H9 (cell line): ENCODE measurements at regions not wholly inside any gene's neighbourhood (a gene's known extent, or its start where the extent isn't known, plus 50 kb on each side); places are given as distances from the start of the nearest gene placed in this dataset.

Experiments used
- DNase-seq: peaks from one replicate; pipeline ENCODE4 v3.0.0-alpha.2; 2017
- H2AFZ ChIP-seq: one replicate; pipeline ENCODE4 v1.6.1; 2013; ENCODE audit warnings: mild to moderate bottlenecking, low read length, control low read depth, moderate library complexity
- H2AK5ac ChIP-seq: 2 replicates; pipeline ENCODE4 v1.6.1; 2013; ENCODE audit warnings: low read length, control low read depth, mixed read lengths; ENCODE audit not compliant: insufficient read length
- H2BK120ac ChIP-seq: one replicate; pipeline ENCODE4 v1.6.1; 2013; ENCODE audit warnings: low read depth, mild to moderate bottlenecking, low read length, control low read depth, inconsistent platforms; ENCODE audit not compliant: poor library complexity, severe bottlenecking
- H2BK12ac ChIP-seq: 2 replicates; pipeline ENCODE4 v1.6.1; 2013; ENCODE audit warnings: low read length, control low read depth, mixed read lengths, low read depth; ENCODE audit not compliant: insufficient read length
- H2BK15ac ChIP-seq: 2 replicates; pipeline ENCODE4 v1.6.1; 2013; ENCODE audit warnings: low read depth, low read length, control low read depth
- H2BK20ac ChIP-seq: one replicate; pipeline ENCODE4 v1.6.1; 2013; ENCODE audit warnings: low read depth, mild to moderate bottlenecking, low read length, control low read depth, inconsistent platforms; ENCODE audit not compliant: poor library complexity, severe bottlenecking
- H2BK5ac ChIP-seq: 2 replicates; pipeline ENCODE4 v1.6.1; 2013; ENCODE audit warnings: low read length, control low read depth, mixed read lengths; ENCODE audit not compliant: insufficient read length
- H3K14ac ChIP-seq: 2 replicates; pipeline ENCODE4 v1.6.1; 2013; ENCODE audit warnings: low read length, control low read depth; ENCODE audit not compliant: insufficient read depth
- H3K18ac ChIP-seq: 2 replicates; pipeline ENCODE4 v1.6.1; 2013; ENCODE audit warnings: low read depth, mild to moderate bottlenecking, mixed read lengths, low read length, control low read depth; ENCODE audit not compliant: insufficient read length
- H3K23ac ChIP-seq: 2 replicates; pipeline ENCODE4 v1.6.1; 2013; ENCODE audit warnings: low read length, control low read depth, mixed read lengths, low read depth; ENCODE audit not compliant: insufficient read length
- H3K23me2 ChIP-seq: 2 replicates; pipeline ENCODE4 v1.6.1; 2013; ENCODE audit warnings: low read depth, mild to moderate bottlenecking, mixed read lengths, low read length, control low read depth; ENCODE audit not compliant: insufficient read length, poor library complexity, severe bottlenecking
- H3K27ac ChIP-seq: 2 replicates; pipeline ENCODE4 v1.5.1; 2013; ENCODE audit warnings: low read length, control low read depth, mixed read lengths, low read depth; ENCODE audit not compliant: insufficient read length
- H3K27me3 ChIP-seq: 2 replicates; pipeline ENCODE4 v1.6.1; 2013; ENCODE audit warnings: low read length, control low read depth, inconsistent platforms; ENCODE audit not compliant: insufficient read depth
- H3K4ac ChIP-seq: 2 replicates; pipeline ENCODE4 v1.6.1; 2013; ENCODE audit warnings: low read depth, mild to moderate bottlenecking, control low read depth, inconsistent platforms, low read length, moderate library complexity
- H3K4me1 ChIP-seq: 2 replicates; pipeline ENCODE4 v1.6.1; 2013; ENCODE audit warnings: low read length, control low read depth, inconsistent platforms; ENCODE audit not compliant: insufficient read depth
- H3K4me2 ChIP-seq: 2 replicates; pipeline ENCODE4 v1.6.1; 2013; ENCODE audit warnings: low read length, control low read depth, mixed read lengths; ENCODE audit not compliant: insufficient read length, insufficient read depth
- H3K56ac ChIP-seq: 2 replicates; pipeline ENCODE4 v1.6.1; 2013; ENCODE audit warnings: low read depth, mild to moderate bottlenecking, mixed read lengths, low read length, control low read depth; ENCODE audit not compliant: insufficient read length
- H3K79me1 ChIP-seq: 2 replicates; pipeline ENCODE4 v1.6.1; 2013; ENCODE audit warnings: low read depth, mild to moderate bottlenecking, moderate library complexity, low read length, control low read depth, inconsistent platforms; ENCODE audit not compliant: insufficient read depth, poor library complexity, severe bottlenecking
- H3K79me2 ChIP-seq: 2 replicates; pipeline ENCODE4 v1.6.1; 2013; ENCODE audit warnings: low read length, control low read depth, inconsistent platforms; ENCODE audit not compliant: insufficient read depth
- H3K9ac ChIP-seq: 2 replicates; pipeline ENCODE4 v1.6.1; 2013; ENCODE audit warnings: low read length, control low read depth, mixed read lengths; ENCODE audit not compliant: insufficient read length; ENCODE audit errors: extremely low read depth
- H3K9me3 ChIP-seq: one replicate; pipeline ENCODE4 v1.6.1; 2013; ENCODE audit warnings: low read depth, low read length, inconsistent platforms; ENCODE audit not compliant: control insufficient read depth
- H3T11ph ChIP-seq: one replicate; pipeline ENCODE4 v1.6.1; 2013; ENCODE audit warnings: mild to moderate bottlenecking, low read length, control low read depth, inconsistent platforms
- H4K20me1 ChIP-seq: one replicate; pipeline ENCODE4 v1.6.1; 2013; ENCODE audit not compliant: control insufficient read depth, insufficient read length, insufficient read depth
- H4K5ac ChIP-seq: 2 replicates; pipeline ENCODE4 v1.6.1; 2013; ENCODE audit warnings: low read depth, mild to moderate bottlenecking, mixed read lengths, low read length, control low read depth; ENCODE audit not compliant: insufficient read length
- H4K8ac ChIP-seq: replicated peaks from 2 replicates; pipeline ENCODE4 v1.6.1; 2013; ENCODE audit warnings: low read length, control low read depth, mixed read lengths, low read depth; ENCODE audit not compliant: insufficient read length
- H4K91ac ChIP-seq: 2 replicates; pipeline ENCODE4 v1.6.1; 2013; ENCODE audit warnings: low read depth, mild to moderate bottlenecking, moderate library complexity, mixed read lengths, low read length, control low read depth; ENCODE audit not compliant: insufficient read length
- H3K27ac Mint-ChIP-seq, 3 experiments: 2 replicates in 2 of 3; 3 replicates in 1 of 3; pipeline ENCODE4 v1.8.0; 2020 to 2021; ENCODE audit warnings: mixed read lengths in 3 of 3, mild to moderate bottlenecking in 1 of 3, moderate library complexity in 1 of 3
- H3K27me3 Mint-ChIP-seq: 2 replicates; pipeline ENCODE4 v1.8.0; 2021; ENCODE audit warnings: low read depth, mild to moderate bottlenecking, moderate library complexity, mixed read lengths
- H3K36me3 Mint-ChIP-seq, 3 experiments: 2 replicates in 2 of 3; 3 replicates in 1 of 3; pipeline ENCODE4 v1.8.0; 2020 to 2021; ENCODE audit warnings: low read depth in 3 of 3, mixed read lengths in 3 of 3; ENCODE audit not compliant: insufficient read depth in 1 of 3
- H3K4me1 Mint-ChIP-seq, 2 experiments: 2 replicates each; pipeline ENCODE4 v1.8.0; 2020; ENCODE audit warnings: mixed read lengths in 2 of 2
- H3K4me3 Mint-ChIP-seq, 2 experiments: 2 replicates in 1 of 2; 3 replicates in 1 of 2; pipeline ENCODE4 v1.8.0; 2020 to 2021; ENCODE audit warnings: mild to moderate bottlenecking in 2 of 2, mixed read lengths in 2 of 2, moderate library complexity in 1 of 2
- H3K9me3 Mint-ChIP-seq, 2 experiments: 2 replicates in 1 of 2; 3 replicates in 1 of 2; pipeline ENCODE4 v1.8.0; 2020; ENCODE audit warnings: mild to moderate bottlenecking in 2 of 2, mixed read lengths in 2 of 2, moderate library complexity in 1 of 2
- CTCF ChIP-seq: fragments of 200-600 bp; sonication (generic); conservative IDR thresholded peaks from 3 replicates; pipeline ENCODE4 v1.8.0; 2021; ENCODE audit warnings: antibody characterized with exemption, mild to moderate bottlenecking
- WGBS: extraction: QIAGEN DNeasy Blood & Tissue Kit; methylation state at CpG from one replicate; pipeline ENCODE4 v1.1.7; 2013; ENCODE audit warnings: missing lambda C conversion rate, low lambda C conversion rate, mixed read lengths; ENCODE audit not compliant: insufficient read length; ENCODE audit errors: extremely low coverage; 5-methylcytosine and 5-hydroxymethylcytosine counted together

GRCh38 chr6:141809901-141810300 is 322.8 kb upstream of the GJE1 start:
- no peak overlapping the region for H3K9ac ChIP-seq
- no peaks in the 10 kb centered on the region for H3K9me3 ChIP-seq
- H3K23ac ChIP-seq, result no peak overlapping the region
- no peak overlapping the region for H4K91ac ChIP-seq
- H3K79me1 ChIP-seq, result no peaks in the 10 kb centered on the region
- TF ChIP-seq CTCF, result no peak
- no peak overlapping the region for H3K14ac ChIP-seq
- no peaks in the 10 kb centered on the region for H4K20me1 ChIP-seq
- Mint-ChIP-seq H3K27ac (no peak overlapping the region), H3K4me3 (no peak overlapping the region), H3K9me3 (no peaks in the 10 kb centered on the region), H3K36me3 (no peaks in the 10 kb centered on the region), H3K27me3 (no peaks in the 10 kb centered on the region), H3K4me1 (peaks cover 11 to 16% of the 10 kb centered on the region in 2 experiments)
- no peak overlapping the region for H2BK120ac ChIP-seq
- no peak overlapping the region for H4K8ac ChIP-seq
- H3K4me1 ChIP-seq, result no peaks in the 10 kb centered on the region
- no peaks in the 10 kb centered on the region for H3K27me3 ChIP-seq
- H3T11ph ChIP-seq, result no peak overlapping the region
- no peak overlapping the region for H2AFZ ChIP-seq
- no peak overlapping the region for H3K56ac ChIP-seq
- H3K27ac ChIP-seq, result no peak overlapping the region
- no peaks in the 10 kb centered on the region for H3K23me2 ChIP-seq
- H3K79me2 ChIP-seq, result no peaks in the 10 kb centered on the region
- H2BK15ac ChIP-seq, result no peak overlapping the region
- H2BK5ac ChIP-seq, result no peak overlapping the region
- H2AK5ac ChIP-seq, result no peak overlapping the region
- no peak overlapping the region for H4K5ac ChIP-seq
- no peak for DNase-seq
- H2BK12ac ChIP-seq, result no peak overlapping the region
- WGBS, result no CpG with 5 or more reads among the region's 2 CpGs
- no peak overlapping the region for H3K18ac ChIP-seq
- no peak overlapping the region for H3K4me2 ChIP-seq
- H3K4ac ChIP-seq, result no peak overlapping the region
- no peak overlapping the region for H2BK20ac ChIP-seq
